Mesothelial cell of epicardium (in vitro differentiated cells): ENCODE measurements at regions not wholly inside any gene's neighbourhood (a gene's known extent, or its start where the extent isn't known, plus 50 kb on each side); places are given as distances from the start of the nearest gene placed in this dataset.
A peak's percentile ranks its signal among the peaks of the same experiment; 100 is the strongest.

Experiments used
- DNase-seq, 2 experiments: peaks; one replicate each; pipeline ENCODE4 v3.0.0; 2021; ENCODE audit warnings: low spot score in 2 of 2; ENCODE audit not compliant: unreplicated experiment in 2 of 2
- H3K27ac Mint-ChIP-seq: 2 replicates; pipeline ENCODE4 v1.8.0; 2021; ENCODE audit warnings: mixed read lengths
- H3K27me3 Mint-ChIP-seq: 2 replicates; pipeline ENCODE4 v1.8.0; 2021; ENCODE audit warnings: low read depth, mixed read lengths
- H3K36me3 Mint-ChIP-seq: 2 replicates; pipeline ENCODE4 v1.8.0; 2021; ENCODE audit warnings: mixed read lengths
- H3K4me1 Mint-ChIP-seq: 2 replicates; pipeline ENCODE4 v1.8.0; 2021; ENCODE audit warnings: mixed read lengths
- H3K4me3 Mint-ChIP-seq: 2 replicates; pipeline ENCODE4 v1.8.0; 2021; ENCODE audit warnings: mild to moderate bottlenecking, moderate library complexity, mixed read lengths
- H3K9me3 Mint-ChIP-seq: 2 replicates; pipeline ENCODE4 v1.8.0; 2021; ENCODE audit warnings: mixed read lengths
- CTCF ChIP-seq: fragments of 200-600 bp; sonication (generic); IDR thresholded peaks from one replicate; pipeline ENCODE4 v1.5.0; 2021; ENCODE audit warnings: antibody characterized with exemption; ENCODE audit not compliant: unreplicated experiment

GRCh38 chr2:223439184-223439583 lies 163.0 kb downstream of the SCG2 start:
- Mint-ChIP-seq H3K27me3 (peaks cover 2% of the 10 kb centered on the region), H3K27ac (no peak overlapping the region), H3K4me3 (no peak overlapping the region), H3K36me3 (no peaks in the 10 kb centered on the region), H3K9me3 (no peaks in the 10 kb centered on the region), H3K4me1 (peaks cover 16% of the 10 kb centered on the region)
- no peak for TF ChIP-seq CTCF
- DNase-seq, result no peak

GRCh38 chr2:223439786-223440185 lies 162.4 kb downstream of the SCG2 start:
- TF ChIP-seq CTCF, result no peak
- Mint-ChIP-seq H3K4me3 (no peak overlapping the region), H3K4me1 (peaks cover 16% of the 10 kb centered on the region), H3K9me3 (no peaks in the 10 kb centered on the region), H3K27me3 (peaks cover 2% of the 10 kb centered on the region), H3K36me3 (no peaks in the 10 kb centered on the region), H3K27ac (no peak overlapping the region)
- no peak for DNase-seq

GRCh38 chr2:223442847-223443246 lies 159.3 kb downstream of the SCG2 start:
- Mint-ChIP-seq H3K4me1 (peaks cover 16% of the 10 kb centered on the region), H3K27me3 (peaks cover 2% of the 10 kb centered on the region), H3K27ac (peak overlapping the region; percentile 59), H3K4me3 (no peak overlapping the region), H3K36me3 (no peaks in the 10 kb centered on the region), H3K9me3 (peaks cover 4% of the 10 kb centered on the region)
- TF ChIP-seq CTCF, result no peak
- DNase-seq, result no peak

- H3K4me3 Mint-ChIP-seq, result no peak overlapping the region
- H3K36me3 Mint-ChIP-seq, result no peaks in the 10 kb centered on the region
- no peaks in the 10 kb centered on the region for H3K4me1 Mint-ChIP-seq
- TF ChIP-seq CTCF, result no peak
- no peak for DNase-seq
- peaks cover 11% of the 10 kb centered on the region for H3K9me3 Mint-ChIP-seq
- H3K27me3 Mint-ChIP-seq, result peaks cover 5% of the 10 kb centered on the region
- no peak overlapping the region for H3K27ac Mint-ChIP-seq
These were observed 151.9 kb downstream of the SCG2 start for GRCh38 chr2:223450246-223450645.

- Mint-ChIP-seq H3K27me3 (no peaks in the 10 kb centered on the region), H3K27ac (no peak overlapping the region), H3K4me1 (no peaks in the 10 kb centered on the region), H3K36me3 (no peaks in the 10 kb centered on the region), H3K9me3 (peaks cover 17% of the 10 kb centered on the region), H3K4me3 (no peak overlapping the region)
- no peak for DNase-seq
- TF ChIP-seq CTCF, result no peak
These were observed 144.9 kb downstream of the SCG2 start for GRCh38 chr2:223457301-223457700.

GRCh38 chr2:223459328-223459939 lies 142.7 kb downstream of the SCG2 start:
- Mint-ChIP-seq H3K27ac (no peak overlapping the region), H3K4me1 (no peaks in the 10 kb centered on the region), H3K36me3 (no peaks in the 10 kb centered on the region), H3K4me3 (no peak overlapping the region), H3K27me3 (no peaks in the 10 kb centered on the region), H3K9me3 (peaks cover 27% of the 10 kb centered on the region)
- DNase-seq, result no peak
- TF ChIP-seq CTCF, result peak; percentile 49
